Karpas-422 (cell line): ENCODE measurements at regions not wholly inside any gene's neighbourhood (a gene's known extent, or its start where the extent isn't known, plus 50 kb on each side); places are given as distances from the start of the nearest gene placed in this dataset.

Experiments used
- DNase-seq: peaks from one replicate; pipeline ENCODE4 v3.0.0-alpha.2; 2015
- H2AFZ ChIP-seq: fragments of 200-600 bp; sonication (generic); 2 replicates; pipeline ENCODE4 v1.6.1; 2014; ENCODE audit warnings: antibody characterized with exemption, low read length, mixed read lengths
- H3K27ac ChIP-seq: fragments of 200-600 bp; sonication (generic); 2 replicates; pipeline ENCODE4 v1.5.1; 2014; ENCODE audit warnings: mild to moderate bottlenecking, low read length, moderate library complexity
- H3K27me3 ChIP-seq: fragments of 200-600 bp; sonication (generic); 2 replicates; pipeline ENCODE4 v1.6.1; 2014; ENCODE audit warnings: low read length, mixed read lengths
- H3K36me3 ChIP-seq: fragments of 200-600 bp; sonication (generic); 2 replicates; pipeline ENCODE4 v1.6.1; 2014; ENCODE audit warnings: low read length, mixed read lengths; ENCODE audit not compliant: insufficient read depth
- H3K4me1 ChIP-seq: fragments of 200-600 bp; sonication (generic); 2 replicates; pipeline ENCODE4 v1.6.1; 2014; ENCODE audit warnings: mild to moderate bottlenecking, low read length, mixed read lengths
- H3K4me2 ChIP-seq: fragments of 200-600 bp; sonication (generic); 2 replicates; pipeline ENCODE4 v1.6.1; 2014; ENCODE audit warnings: low read length, low read depth, mild to moderate bottlenecking; ENCODE audit not compliant: poor library complexity, severe bottlenecking
- H3K4me3 ChIP-seq: fragments of 200-600 bp; sonication (generic); 2 replicates; pipeline ENCODE4 v1.5.1; 2014; ENCODE audit warnings: mild to moderate bottlenecking, antibody characterized with exemption, low read length, mixed read lengths
- H3K79me2 ChIP-seq: fragments of 200-600 bp; sonication (generic); 2 replicates; pipeline ENCODE4 v1.6.1; 2014; ENCODE audit warnings: mild to moderate bottlenecking, low read length, mixed read lengths
- H3K9ac ChIP-seq: fragments of 200-600 bp; sonication (generic); 2 replicates; pipeline ENCODE4 v1.6.0; 2014; ENCODE audit warnings: low read length
- H3K9me2 ChIP-seq: fragments of 200-600 bp; sonication (generic), shearing (Covaris generic); replicated peaks from 2 replicates; pipeline ENCODE4 v1.6.0; 2014; ENCODE audit warnings: mild to moderate bottlenecking, low read length, moderate library complexity; ENCODE audit not compliant: insufficient read depth
- H3K9me3 ChIP-seq: fragments of 300-700, 200-600 bp; sonication (generic); 2 replicates; pipeline ENCODE4 v1.6.1; 2014; ENCODE audit warnings: low read length, mixed read lengths
- H4K20me1 ChIP-seq: fragments of 200-600 bp; sonication (generic); 2 replicates; pipeline ENCODE4 v1.6.1; 2014; ENCODE audit warnings: mild to moderate bottlenecking, antibody characterized with exemption, low read length, low read depth; ENCODE audit not compliant: insufficient read depth

- no peak overlapping the region for H3K4me3 ChIP-seq
- no peaks in the 10 kb centered on the region for H3K9me2 ChIP-seq
- H3K4me1 ChIP-seq: no peaks in the 10 kb centered on the region
- no peak for DNase-seq
- no peak overlapping the region for H3K27ac ChIP-seq
- no peaks in the 10 kb centered on the region for H3K79me2 ChIP-seq
- H3K36me3 ChIP-seq: no peaks in the 10 kb centered on the region
- no peaks in the 10 kb centered on the region for H3K27me3 ChIP-seq
- H3K9ac ChIP-seq: no peak overlapping the region
- no peak overlapping the region for H3K4me2 ChIP-seq
- H2AFZ ChIP-seq: no peak overlapping the region
- no peaks in the 10 kb centered on the region for H3K9me3 ChIP-seq
- no peaks in the 10 kb centered on the region for H4K20me1 ChIP-seq
Measured at GRCh38 chr10:78634835-78635234, 433.9 kb upstream of the ZMIZ1 start.

- H3K36me3 ChIP-seq: no peaks in the 10 kb centered on the region
- H3K9me3 ChIP-seq: no peaks in the 10 kb centered on the region
- H3K4me3 ChIP-seq: no peak overlapping the region
- H3K27me3 ChIP-seq: no peaks in the 10 kb centered on the region
- no peaks in the 10 kb centered on the region for H4K20me1 ChIP-seq
- no peak for DNase-seq
- no peak overlapping the region for H3K9ac ChIP-seq
- H3K4me2 ChIP-seq: no peak overlapping the region
- H3K27ac ChIP-seq: no peak overlapping the region
- H2AFZ ChIP-seq: no peak overlapping the region
- peaks cover 25% of the 10 kb centered on the region for H3K4me1 ChIP-seq
- H3K9me2 ChIP-seq: no peaks in the 10 kb centered on the region
- no peaks in the 10 kb centered on the region for H3K79me2 ChIP-seq
Measured at GRCh38 chr10:78639629-78640028, 429.1 kb upstream of the ZMIZ1 start.

DNA sequence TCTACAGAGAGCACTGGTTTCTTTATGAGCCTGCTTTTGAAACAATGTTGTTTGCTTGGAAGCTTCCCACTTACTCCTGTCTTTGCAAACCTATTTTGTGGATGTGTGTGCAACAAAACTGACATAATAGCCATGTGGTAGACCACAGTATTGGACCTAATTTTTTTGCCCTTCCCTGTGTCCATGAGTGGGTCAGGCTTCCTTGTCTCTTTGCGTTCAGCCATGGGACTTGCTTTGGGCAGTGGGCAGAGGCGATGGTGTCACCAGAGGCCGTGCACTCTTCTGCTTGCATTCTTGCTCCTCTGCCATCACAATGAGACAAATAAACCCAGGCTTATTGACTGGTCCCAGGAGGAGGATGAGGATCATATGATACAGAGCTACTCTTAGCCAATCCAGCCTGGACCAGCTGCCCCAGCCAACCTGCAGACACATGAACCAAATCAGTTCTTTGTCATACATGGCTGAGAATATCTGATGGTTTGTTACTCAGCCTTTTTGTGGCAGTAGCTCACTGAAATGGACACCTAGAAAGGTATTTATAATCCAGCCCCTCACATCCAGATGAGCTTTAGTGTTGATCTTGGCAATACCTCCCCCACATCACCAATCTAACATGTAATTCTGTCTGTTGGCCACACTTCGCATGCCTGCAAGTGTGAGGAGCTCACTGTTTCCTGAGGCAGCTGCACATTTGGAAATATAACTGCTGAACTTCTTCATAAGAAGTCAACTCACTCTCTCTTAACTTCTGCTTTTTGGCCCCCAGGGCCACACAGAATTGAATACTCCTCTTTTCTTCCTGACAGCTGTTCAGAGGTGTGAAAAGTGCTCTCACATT, 427.8 kb upstream of the ZMIZ1 start:
- no peaks in the 10 kb centered on the region for H3K79me2 ChIP-seq
- peak overlapping the region; percentile 41 for H3K4me2 ChIP-seq
- H3K4me1 ChIP-seq: peaks cover 25% of the 10 kb centered on the region
- H3K27ac ChIP-seq: peak overlapping the region; percentile 63
- H3K9ac ChIP-seq: no peak overlapping the region
- H3K9me2 ChIP-seq: no peaks in the 10 kb centered on the region
- no peak overlapping the region for H3K4me3 ChIP-seq
- H4K20me1 ChIP-seq: no peaks in the 10 kb centered on the region
- peak; percentile 70 for DNase-seq
- no peaks in the 10 kb centered on the region for H3K36me3 ChIP-seq
- no peak overlapping the region for H2AFZ ChIP-seq
- H3K9me3 ChIP-seq: no peaks in the 10 kb centered on the region
- H3K27me3 ChIP-seq: no peaks in the 10 kb centered on the region

GRCh38 chr10:78641693-78642092, 427.1 kb upstream of the ZMIZ1 start:
- no peaks in the 10 kb centered on the region for H3K9me3 ChIP-seq
- peaks cover 25% of the 10 kb centered on the region for H3K4me1 ChIP-seq
- H3K4me2 ChIP-seq: peak overlapping the region; percentile 41
- H3K9me2 ChIP-seq: no peaks in the 10 kb centered on the region
- H3K27me3 ChIP-seq: no peaks in the 10 kb centered on the region
- no peak for DNase-seq
- H3K9ac ChIP-seq: 0 out of 2 replicates have a peak overlapping the region, but pooled peaks have one; percentile 6
- no peaks in the 10 kb centered on the region for H3K36me3 ChIP-seq
- H4K20me1 ChIP-seq: no peaks in the 10 kb centered on the region
- H3K79me2 ChIP-seq: no peaks in the 10 kb centered on the region
- no peak overlapping the region for H2AFZ ChIP-seq
- peak overlapping the region; percentile 63 for H3K27ac ChIP-seq
- no peak overlapping the region for H3K4me3 ChIP-seq

DNA sequence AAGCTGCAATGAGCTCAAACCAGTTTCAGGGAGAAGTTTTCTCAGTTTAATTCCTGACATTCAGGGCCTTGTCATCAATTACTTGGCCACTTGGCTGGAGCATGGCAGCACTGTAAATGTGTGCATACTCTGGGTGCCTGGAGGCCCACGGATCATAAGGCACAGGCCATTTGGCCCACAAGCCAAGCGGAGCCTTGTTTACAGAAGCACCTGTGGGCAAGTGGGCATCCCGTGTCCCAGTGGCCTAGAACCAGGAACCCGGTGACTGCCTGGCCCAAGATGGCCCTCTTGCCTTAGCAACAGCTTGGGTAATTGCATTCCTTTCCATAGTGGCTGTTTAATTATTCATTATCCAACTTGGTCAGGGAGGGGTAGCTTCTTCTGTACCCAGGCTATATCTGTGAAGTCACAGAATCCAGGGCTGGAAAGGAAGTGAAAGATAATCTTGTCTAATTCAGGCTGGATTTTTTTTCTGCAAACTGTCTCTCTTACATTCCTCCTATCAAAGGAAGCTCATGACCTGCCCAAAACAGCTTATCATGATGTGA, 426.4 kb upstream of the ZMIZ1 start:
- H3K36me3 ChIP-seq: no peaks in the 10 kb centered on the region
- no peak overlapping the region for H3K4me2 ChIP-seq
- H3K27ac ChIP-seq: no peak overlapping the region
- H3K79me2 ChIP-seq: no peaks in the 10 kb centered on the region
- peaks cover 25% of the 10 kb centered on the region for H3K4me1 ChIP-seq
- H3K9me3 ChIP-seq: no peaks in the 10 kb centered on the region
- no peaks in the 10 kb centered on the region for H3K27me3 ChIP-seq
- no peaks in the 10 kb centered on the region for H4K20me1 ChIP-seq
- H2AFZ ChIP-seq: no peak overlapping the region
- DNase-seq: no peak
- H3K9me2 ChIP-seq: no peaks in the 10 kb centered on the region
- H3K4me3 ChIP-seq: no peak overlapping the region
- H3K9ac ChIP-seq: no peak overlapping the region

GRCh38 chr10:78643513-78643912, 425.3 kb upstream of the ZMIZ1 start:
- H3K27ac ChIP-seq: no peak overlapping the region
- H2AFZ ChIP-seq: no peak overlapping the region
- no peaks in the 10 kb centered on the region for H3K9me2 ChIP-seq
- H4K20me1 ChIP-seq: no peaks in the 10 kb centered on the region
- no peak overlapping the region for H3K9ac ChIP-seq
- no peak overlapping the region for H3K4me3 ChIP-seq
- H3K4me2 ChIP-seq: no peak overlapping the region
- H3K27me3 ChIP-seq: no peaks in the 10 kb centered on the region
- peaks cover 25% of the 10 kb centered on the region for H3K4me1 ChIP-seq
- DNase-seq: no peak
- H3K9me3 ChIP-seq: no peaks in the 10 kb centered on the region
- H3K79me2 ChIP-seq: no peaks in the 10 kb centered on the region
- H3K36me3 ChIP-seq: no peaks in the 10 kb centered on the region

- Histone ChIP-seq H3K9me3 (no peaks in the 10 kb centered on the region), H3K4me1 (peaks cover 26% of the 10 kb centered on the region), H3K9me2 (no peaks in the 10 kb centered on the region), H2AFZ (no peak overlapping the region), H3K36me3 (no peaks in the 10 kb centered on the region), H3K9ac (no peak overlapping the region), H3K79me2 (no peaks in the 10 kb centered on the region), H4K20me1 (no peaks in the 10 kb centered on the region), H3K27ac (no peak overlapping the region), H3K27me3 (no peaks in the 10 kb centered on the region), H3K4me2 (no peak overlapping the region), H3K4me3 (no peak overlapping the region)
- DNase-seq: no peak
Measured at GRCh38 chr10:78644550-78644949, 424.2 kb upstream of the ZMIZ1 start.

GRCh38 chr10:78645169-78645686, 423.5 kb upstream of the ZMIZ1 start:
- DNase-seq: no peak
- Histone ChIP-seq H3K9me2 (no peaks in the 10 kb centered on the region), H3K27ac (no peak overlapping the region), H3K79me2 (no peaks in the 10 kb centered on the region), H3K9ac (no peak overlapping the region), H3K9me3 (no peaks in the 10 kb centered on the region), H4K20me1 (no peaks in the 10 kb centered on the region), H3K27me3 (no peaks in the 10 kb centered on the region), H3K4me3 (no peak overlapping the region), H3K36me3 (no peaks in the 10 kb centered on the region), H2AFZ (no peak overlapping the region), H3K4me2 (no peak overlapping the region), H3K4me1 (peaks cover 30% of the 10 kb centered on the region)
